ENCODE measurements at regions not wholly inside any gene's neighbourhood (a gene's known extent, or its start where the extent isn't known, plus 50 kb on each side); places are given as distances from the start of the nearest gene placed in this dataset.
"Not testable (repeated sequence)": the region's sequence is repeated elsewhere in the genome, so short reads cannot be mapped to it uniquely, and the experiment has no call there.

GRCh38 chr13:78067290-78067689 is 148.7 kb upstream of the EDNRB start:
- DNase-seq (ENCODE audit: low spot score), result no peak

DNA sequence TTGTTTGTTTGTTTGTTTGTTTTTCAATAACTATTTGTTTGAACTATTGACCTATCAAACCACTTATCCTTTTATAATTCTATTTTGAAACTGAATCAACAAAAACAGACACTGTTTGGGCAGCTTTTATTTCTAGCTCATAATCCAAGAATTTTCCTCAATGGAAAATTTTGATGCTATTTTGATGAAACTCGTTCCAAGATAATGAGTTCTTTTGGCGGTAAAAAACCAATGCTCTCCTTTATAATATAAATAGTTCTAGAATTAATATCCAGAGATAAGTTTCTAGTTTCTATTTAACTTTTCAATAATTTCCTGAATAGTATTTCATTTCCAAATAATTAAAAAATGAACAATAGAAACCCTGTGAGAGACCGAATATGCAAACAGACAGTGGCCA is 146.5 kb upstream of the EDNRB start:
- no peak for DNase-seq (ENCODE audit: low spot score)

- DNase-seq (ENCODE audit: low spot score), result no peak
Observed at GRCh38 chr13:78061806-78062205, 143.2 kb upstream of the EDNRB start.

GRCh38 chr13:78060966-78061365 is 142.3 kb upstream of the EDNRB start:
- DNase-seq (ENCODE audit: low spot score), result no peak

DNA sequence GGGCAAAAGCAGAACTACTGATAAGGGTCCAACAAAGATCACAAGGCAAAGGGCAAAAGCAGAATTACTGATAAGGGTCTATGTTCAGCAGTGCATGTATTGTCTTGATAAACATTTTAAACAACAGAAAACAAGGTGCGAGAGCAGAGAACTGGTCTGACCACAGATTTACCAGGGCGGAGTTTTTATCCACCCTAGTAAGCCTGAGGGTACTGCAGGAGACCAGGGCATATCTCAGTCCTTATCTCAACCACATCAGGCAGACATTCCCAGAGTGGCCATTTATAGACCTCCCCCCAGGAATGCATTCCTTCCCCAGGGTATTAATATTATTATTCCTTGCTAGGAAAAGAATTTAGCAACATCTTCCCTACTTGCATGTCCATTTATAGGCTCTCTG is 138.2 kb upstream of the EDNRB start:
- not testable (repeated sequence) for DNase-seq (ENCODE audit: low spot score)

- no peak for DNase-seq (ENCODE audit: low spot score)
Observed at GRCh38 chr13:78054157-78054556, 135.5 kb upstream of the EDNRB start.

DNA sequence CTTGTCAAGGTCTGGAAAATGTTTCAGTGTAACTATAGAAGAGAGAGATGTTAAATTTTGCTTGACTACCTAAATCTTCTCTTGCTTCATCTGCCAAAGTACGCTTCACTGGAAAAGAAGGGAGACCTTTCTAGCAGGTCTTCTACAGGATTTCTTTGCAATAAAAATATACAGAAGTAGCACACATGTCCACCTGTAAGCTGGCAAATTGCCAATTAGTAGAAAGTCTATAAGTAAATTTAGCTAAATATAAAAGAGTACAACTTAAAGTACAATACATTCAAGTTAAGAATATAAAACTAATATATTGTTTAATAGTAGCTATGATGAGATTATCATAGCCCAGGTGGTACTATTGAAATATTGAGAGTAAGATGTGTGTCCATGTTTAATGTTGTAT is 128.5 kb upstream of the EDNRB start:
- no peak for DNase-seq (ENCODE audit: low spot score)

- DNase-seq (ENCODE audit: low spot score), result no peak
Observed at GRCh38 chr13:78046331-78046730, 127.7 kb upstream of the EDNRB start.

- DNase-seq (ENCODE audit: low spot score), result no peak
Observed at GRCh38 chr13:78045916-78046315, 127.3 kb upstream of the EDNRB start.

DNA sequence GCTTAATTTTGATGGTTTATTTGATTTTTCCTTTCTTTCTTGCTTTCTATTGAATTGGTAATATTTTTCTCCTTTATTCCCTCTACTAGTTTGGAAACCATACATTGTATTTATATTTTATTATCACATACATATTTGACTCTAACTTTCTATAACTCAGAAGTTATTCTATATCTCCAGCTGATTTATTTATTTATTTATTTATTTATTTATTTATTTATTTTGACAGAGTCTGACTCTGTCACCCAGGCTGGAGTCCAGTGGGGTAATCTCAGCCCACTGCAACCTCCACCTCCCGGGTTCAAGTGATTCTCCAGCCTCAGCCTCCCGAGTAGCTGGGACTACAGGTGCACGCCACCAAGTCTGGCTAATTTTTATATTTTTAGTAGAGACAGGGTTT is 122.7 kb upstream of the EDNRB start:
- DNase-seq (ENCODE audit: low spot score), result not testable (repeated sequence)

DNA sequence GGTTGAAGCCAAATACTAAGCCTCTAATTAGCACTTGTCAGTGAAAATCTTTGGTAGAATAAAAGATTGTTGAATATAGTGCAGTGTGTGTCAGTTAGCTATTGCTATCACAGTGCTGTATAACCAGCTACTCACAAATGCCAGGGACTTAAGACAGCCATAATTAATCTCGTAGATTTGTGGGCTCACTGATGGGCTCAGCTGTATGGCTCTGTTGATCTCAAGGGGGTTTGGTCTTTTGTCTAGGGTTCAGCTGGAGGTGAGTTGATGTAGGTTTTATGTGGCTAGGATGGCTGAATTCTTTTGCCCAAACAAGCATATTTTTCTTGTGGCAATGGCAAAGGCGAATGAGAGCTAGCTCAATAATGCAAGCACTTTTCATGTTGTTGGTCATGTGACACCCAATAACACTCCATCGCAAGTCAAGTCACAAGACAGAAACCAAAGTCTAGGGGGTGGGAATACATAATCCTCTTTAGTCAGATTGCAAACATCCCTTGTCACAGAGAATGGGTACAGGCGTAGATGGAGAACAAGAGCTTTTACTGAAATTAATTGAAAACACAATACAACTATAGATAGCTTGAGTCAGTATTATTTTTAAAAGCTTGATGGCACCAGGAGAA is 121.7 kb upstream of the EDNRB start:
- no peak for DNase-seq (ENCODE audit: low spot score)

GRCh38 chr13:78036841-78037240 is 118.2 kb upstream of the EDNRB start:
- DNase-seq (ENCODE audit: low spot score), result no peak

DNA sequence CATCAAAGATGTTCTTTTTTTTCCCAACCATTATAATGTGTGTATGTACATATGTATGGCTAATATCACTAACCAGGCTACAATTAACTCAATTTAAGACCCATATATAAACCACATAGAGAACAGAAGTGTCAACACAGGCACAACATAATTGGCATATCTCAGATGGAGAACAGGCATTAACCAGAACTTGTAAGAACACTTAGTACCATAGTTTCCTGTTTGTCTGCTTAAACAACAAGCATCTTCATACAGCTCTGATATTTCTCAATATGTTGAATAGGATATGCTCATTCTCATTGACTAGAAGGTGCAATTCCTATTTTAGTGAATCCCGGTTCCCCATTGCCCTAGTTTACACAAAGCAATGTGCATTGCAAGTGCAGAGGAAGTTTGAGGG is 116.9 kb upstream of the EDNRB start:
- no peak for DNase-seq (ENCODE audit: low spot score)

DNA sequence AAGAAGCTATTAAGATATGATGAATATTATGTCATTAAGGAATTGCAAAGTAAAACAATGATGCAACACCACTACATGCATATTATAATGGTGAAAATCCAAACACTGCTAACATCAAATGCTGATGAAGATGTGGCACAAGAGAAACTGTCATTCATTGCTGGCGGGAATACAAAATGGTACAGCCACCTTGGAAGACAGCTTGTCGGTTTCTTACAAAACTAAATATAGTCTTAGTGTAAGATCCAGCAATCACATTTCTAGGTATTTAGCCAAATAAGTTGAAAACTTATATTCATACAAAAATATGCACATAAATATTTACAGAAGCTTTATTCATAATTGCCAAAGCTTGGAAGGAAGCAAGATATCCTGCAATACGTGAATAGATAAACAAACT is 114.9 kb upstream of the EDNRB start:
- no peak for DNase-seq (ENCODE audit: low spot score)

GRCh38 chr13:78032132-78032531 is 113.5 kb upstream of the EDNRB start:
- DNase-seq (ENCODE audit: low spot score), result no peak

DNA sequence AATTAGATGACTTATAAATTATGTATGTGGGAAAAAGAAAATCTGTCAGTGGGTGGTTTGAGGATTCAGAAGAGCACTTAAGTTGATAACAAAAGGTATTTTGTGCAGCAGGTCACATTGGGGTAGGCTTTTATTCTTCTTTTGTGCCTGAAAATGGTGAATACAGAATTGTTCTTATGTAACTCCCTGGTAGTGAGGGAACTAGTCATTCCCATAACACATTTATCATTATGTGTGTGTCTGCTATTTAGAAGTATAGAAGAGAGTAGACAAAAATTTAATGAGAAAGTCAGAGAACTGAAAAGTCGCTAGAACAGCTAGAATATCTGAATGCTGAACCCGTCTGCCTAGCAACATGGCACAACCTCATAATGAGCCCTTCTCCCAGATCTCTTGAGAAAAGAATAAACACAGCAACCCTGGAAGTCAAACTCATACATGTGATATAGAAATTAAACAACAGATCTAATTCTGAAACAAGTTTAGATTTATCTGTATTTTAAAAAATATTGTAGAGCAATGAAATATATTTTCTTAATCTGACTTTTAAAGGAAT is 111.8 kb upstream of the EDNRB start:
- DNase-seq (ENCODE audit: low spot score), result no peak

- no peak for DNase-seq (ENCODE audit: low spot score)
Observed at GRCh38 chr13:78029901-78030300, 111.3 kb upstream of the EDNRB start.

- no peak for DNase-seq (ENCODE audit: low spot score)
Observed at GRCh38 chr13:78028960-78029359, 110.3 kb upstream of the EDNRB start.

GRCh38 chr13:78024996-78025395 is 106.4 kb upstream of the EDNRB start:
- no peak for DNase-seq (ENCODE audit: low spot score)

GRCh38 chr13:78022164-78022877 is 103.7 kb upstream of the EDNRB start:
- peak; percentile 16 for DNase-seq (ENCODE audit: low spot score)

GRCh38 chr13:78020861-78021260 is 102.2 kb upstream of the EDNRB start:
- DNase-seq (ENCODE audit: low spot score), result no peak

GRCh38 chr13:78015782-78016181 is 97.2 kb upstream of the EDNRB start:
- no peak for DNase-seq (ENCODE audit: low spot score)

- DNase-seq (ENCODE audit: low spot score), result no peak
Observed at GRCh38 chr13:78012046-78012445, 93.4 kb upstream of the EDNRB start.

DNA sequence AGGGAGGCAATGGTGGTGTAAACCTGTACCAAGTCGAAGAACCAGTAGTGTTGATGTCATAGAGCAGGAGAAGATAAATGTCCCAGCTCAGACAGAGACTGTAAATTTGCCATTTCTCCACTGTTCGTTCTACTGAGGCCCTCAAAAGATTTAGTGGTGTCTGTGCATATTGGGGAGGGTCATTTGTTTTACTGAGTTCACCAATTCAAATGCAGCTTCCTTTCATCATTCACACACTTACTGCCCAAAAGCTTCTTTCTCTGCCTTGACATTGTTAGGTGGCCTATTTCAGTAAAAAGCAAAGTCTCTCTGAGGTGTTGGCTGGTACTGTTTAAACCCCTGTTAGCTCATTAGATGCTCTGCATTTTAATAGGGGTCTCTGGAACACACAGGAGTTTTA is 86.2 kb upstream of the EDNRB start:
- no peak for DNase-seq (ENCODE audit: low spot score)

Measured in GM03348 (cell line).